Parathyroid adenoma (tissue), 2 donors: ENCODE measurements at regions not wholly inside any gene's neighbourhood (a gene's known extent, or its start where the extent isn't known, plus 50 kb on each side); places are given as distances from the start of the nearest gene placed in this dataset.

Experiments used
- H2AFZ ChIP-seq: fragments of 300-600 bp; sonication (generic); one replicate; pipeline ENCODE4 v1.7.0; 2017; ENCODE audit warnings: antibody characterized with exemption, mild to moderate bottlenecking
- H3K27ac ChIP-seq: fragments of 300-600 bp; sonication (generic); one replicate; pipeline ENCODE4 v1.7.0; 2017
- H3K27me3 ChIP-seq: fragments of 300-600 bp; sonication (generic); one replicate; pipeline ENCODE4 v1.7.0; 2017; ENCODE audit warnings: low read length; ENCODE audit not compliant: control insufficient read depth, insufficient read depth
- H3K36me3 ChIP-seq: fragments of 300-600 bp; sonication (generic); one replicate; pipeline ENCODE4 v1.7.0; 2017; ENCODE audit warnings: low read length; ENCODE audit not compliant: control insufficient read depth, insufficient read depth
- H3K4me1 ChIP-seq: fragments of 300-600 bp; sonication (generic); one replicate; pipeline ENCODE4 v1.7.0; 2017; ENCODE audit warnings: control low read depth
- H3K4me2 ChIP-seq: fragments of 300-600 bp; sonication (generic); one replicate; pipeline ENCODE4 v1.7.0; 2017; ENCODE audit warnings: low read length
- H3K4me3 ChIP-seq: fragments of 300-600 bp; sonication (generic); one replicate; pipeline ENCODE4 v1.7.0; 2017; ENCODE audit warnings: low read depth, low read length
- H3K79me2 ChIP-seq: fragments of 300-600 bp; sonication (generic); one replicate; pipeline ENCODE4 v1.7.0; 2017; ENCODE audit warnings: control low read depth
- H3K9ac ChIP-seq: fragments of 300-600 bp; sonication (generic); one replicate; pipeline ENCODE4 v1.7.0; 2017; ENCODE audit warnings: mild to moderate bottlenecking
- H3K9me3 ChIP-seq: fragments of 300-600 bp; sonication (generic); one replicate; pipeline ENCODE4 v1.7.0; 2017; ENCODE audit warnings: low read length; ENCODE audit not compliant: control insufficient read depth
- TF ChIP-seq, protein P1 (sequence below): fragments of 300-600 bp; sonication (generic); IDR thresholded peaks from one replicate; pipeline ENCODE4 v1.7.0; 2017; ENCODE audit warnings: antibody characterized with exemption, mild to moderate bottlenecking
- donor health status: primary hyperparathyroidism.

DNA sequence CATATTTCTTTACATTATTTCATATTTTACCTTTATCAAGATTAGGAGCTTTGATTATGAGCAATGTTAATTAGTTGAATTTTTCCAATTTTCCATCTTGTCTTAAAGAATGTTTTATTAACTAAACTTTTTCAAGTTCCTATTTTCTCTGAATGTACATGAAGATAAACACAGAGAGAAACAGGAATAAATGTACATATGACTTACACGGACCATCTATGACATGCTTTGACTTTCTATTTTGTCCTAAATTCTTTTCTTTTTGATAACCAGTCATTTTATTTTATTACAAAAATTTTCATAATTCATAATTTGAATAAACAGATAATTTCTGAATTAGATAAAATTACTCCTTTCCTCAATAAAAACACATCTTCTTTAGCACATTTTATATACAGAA, 1038.8 kb upstream of the ARRDC3 start:
- no peak overlapping the region for H3K9ac ChIP-seq

DNA sequence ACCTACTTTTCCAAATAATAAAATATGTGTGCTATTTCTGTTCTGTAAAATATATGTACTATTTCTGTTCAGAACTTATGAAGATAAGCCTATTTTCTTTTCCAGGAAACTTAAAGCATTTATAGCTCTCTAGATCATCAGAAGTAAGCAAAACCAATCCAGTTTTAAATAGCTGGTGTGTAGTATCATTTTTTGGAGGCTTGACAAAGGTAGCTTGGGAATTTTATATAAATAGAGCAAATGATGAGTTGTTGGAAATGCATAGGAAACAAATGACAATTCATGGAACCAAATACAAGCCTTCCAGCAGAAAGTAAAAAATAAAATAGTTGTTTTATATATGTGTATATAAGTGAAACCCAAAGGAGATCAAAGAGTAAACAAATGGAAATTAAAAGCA, 1038.1 kb upstream of the ARRDC3 start:
- Histone ChIP-seq H3K36me3 (no peaks in the 10 kb centered on the region), H3K4me3 (no peak overlapping the region), H3K4me1 (no peaks in the 10 kb centered on the region), H2AFZ (no peak overlapping the region), H3K79me2 (no peaks in the 10 kb centered on the region), H3K9me3 (no peaks in the 10 kb centered on the region), H3K9ac (no peak overlapping the region), H3K27me3 (no peaks in the 10 kb centered on the region), H3K27ac (no peak overlapping the region), H3K4me2 (no peak overlapping the region)
- TF ChIP-seq, protein P1, sequence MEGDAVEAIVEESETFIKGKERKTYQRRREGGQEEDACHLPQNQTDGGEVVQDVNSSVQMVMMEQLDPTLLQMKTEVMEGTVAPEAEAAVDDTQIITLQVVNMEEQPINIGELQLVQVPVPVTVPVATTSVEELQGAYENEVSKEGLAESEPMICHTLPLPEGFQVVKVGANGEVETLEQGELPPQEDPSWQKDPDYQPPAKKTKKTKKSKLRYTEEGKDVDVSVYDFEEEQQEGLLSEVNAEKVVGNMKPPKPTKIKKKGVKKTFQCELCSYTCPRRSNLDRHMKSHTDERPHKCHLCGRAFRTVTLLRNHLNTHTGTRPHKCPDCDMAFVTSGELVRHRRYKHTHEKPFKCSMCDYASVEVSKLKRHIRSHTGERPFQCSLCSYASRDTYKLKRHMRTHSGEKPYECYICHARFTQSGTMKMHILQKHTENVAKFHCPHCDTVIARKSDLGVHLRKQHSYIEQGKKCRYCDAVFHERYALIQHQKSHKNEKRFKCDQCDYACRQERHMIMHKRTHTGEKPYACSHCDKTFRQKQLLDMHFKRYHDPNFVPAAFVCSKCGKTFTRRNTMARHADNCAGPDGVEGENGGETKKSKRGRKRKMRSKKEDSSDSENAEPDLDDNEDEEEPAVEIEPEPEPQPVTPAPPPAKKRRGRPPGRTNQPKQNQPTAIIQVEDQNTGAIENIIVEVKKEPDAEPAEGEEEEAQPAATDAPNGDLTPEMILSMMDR: no peak

More for the DNA sequence above, 1038.8 kb upstream of the ARRDC3 start:
- H3K4me3 ChIP-seq: no peak overlapping the region
- no peaks in the 10 kb centered on the region for H3K4me1 ChIP-seq
- no peaks in the 10 kb centered on the region for H3K36me3 ChIP-seq
- no peaks in the 10 kb centered on the region for H3K9me3 ChIP-seq
- H3K27me3 ChIP-seq: no peaks in the 10 kb centered on the region
- no peak overlapping the region for H3K27ac ChIP-seq
- H3K4me2 ChIP-seq: no peak overlapping the region
- H2AFZ ChIP-seq: no peak overlapping the region
- H3K79me2 ChIP-seq: no peaks in the 10 kb centered on the region
- TF ChIP-seq, protein P1: no peak

DNA sequence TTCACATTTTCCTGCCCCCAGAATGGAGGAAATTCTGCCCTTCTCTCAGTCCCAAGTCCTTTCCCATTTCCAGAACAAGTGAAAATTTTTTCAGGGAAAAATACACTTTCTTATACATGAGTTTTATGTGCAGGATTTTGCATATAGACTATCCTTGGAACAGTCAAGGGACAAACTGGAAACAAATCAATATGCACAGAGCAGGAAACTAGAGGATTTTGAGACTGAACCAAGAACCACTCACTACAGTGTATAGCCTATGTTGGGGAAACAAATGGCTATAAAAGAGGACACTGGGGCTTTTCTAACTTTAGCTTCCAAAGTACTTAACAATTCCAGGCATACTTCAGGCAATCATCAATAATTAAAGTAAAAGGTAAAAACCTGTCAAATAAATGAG, 1036.1 kb upstream of the ARRDC3 start:
- H3K4me3 ChIP-seq: no peak overlapping the region
- H2AFZ ChIP-seq: no peak overlapping the region
- no peaks in the 10 kb centered on the region for H3K27me3 ChIP-seq
- H3K4me2 ChIP-seq: no peak overlapping the region
- no peaks in the 10 kb centered on the region for H3K9me3 ChIP-seq
- no peak overlapping the region for H3K27ac ChIP-seq
- H3K79me2 ChIP-seq: no peaks in the 10 kb centered on the region
- TF ChIP-seq, protein P1: no peak
- H3K4me1 ChIP-seq: no peaks in the 10 kb centered on the region
- H3K9ac ChIP-seq: no peak overlapping the region
- H3K36me3 ChIP-seq: no peaks in the 10 kb centered on the region

DNA sequence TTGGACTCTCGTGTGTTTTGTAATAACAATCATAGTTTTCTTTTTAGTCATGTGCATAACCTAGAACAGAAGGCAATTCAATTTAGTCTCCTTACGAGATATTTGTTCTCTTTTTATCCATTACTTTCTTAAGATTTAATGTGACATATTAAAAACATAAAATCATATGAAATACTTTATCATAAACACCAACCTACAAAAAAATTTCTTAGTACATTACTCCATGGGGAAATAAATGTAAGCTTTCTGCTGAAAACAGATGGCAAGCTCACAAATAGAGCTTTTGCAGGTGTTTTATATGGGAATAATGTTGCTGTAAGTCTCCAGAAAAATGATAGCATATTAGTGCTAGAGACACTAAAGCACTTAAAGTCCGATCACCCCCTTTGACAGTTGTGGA, 1035.2 kb upstream of the ARRDC3 start:
- TF ChIP-seq, protein P1: no peak
- no peaks in the 10 kb centered on the region for H3K79me2 ChIP-seq
- H3K4me1 ChIP-seq: no peaks in the 10 kb centered on the region
- no peak overlapping the region for H2AFZ ChIP-seq
- no peak overlapping the region for H3K27ac ChIP-seq
- no peak overlapping the region for H3K9ac ChIP-seq
- H3K4me3 ChIP-seq: no peak overlapping the region
- no peak overlapping the region for H3K4me2 ChIP-seq
- H3K27me3 ChIP-seq: no peaks in the 10 kb centered on the region
- no peaks in the 10 kb centered on the region for H3K9me3 ChIP-seq
- H3K36me3 ChIP-seq: no peaks in the 10 kb centered on the region

DNA sequence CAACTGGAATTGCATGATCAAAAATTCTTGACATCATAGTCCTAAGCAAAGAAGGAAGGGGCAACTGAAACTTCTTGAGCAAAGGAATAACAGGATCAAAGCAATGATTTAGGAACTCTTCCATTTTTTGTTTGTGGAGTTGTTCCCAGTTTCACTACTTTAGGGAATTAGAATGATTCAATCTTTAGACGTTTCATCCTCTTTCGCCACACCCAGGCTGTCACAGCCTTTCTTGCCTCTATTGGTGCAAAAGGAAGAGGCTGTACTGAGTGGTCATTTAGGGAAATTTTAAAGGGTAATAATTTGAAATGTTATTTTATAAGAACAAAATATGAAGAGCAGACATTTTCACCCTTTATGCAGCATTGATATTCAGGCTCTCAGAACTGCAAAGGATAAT, 1026.0 kb upstream of the ARRDC3 start:
- no peaks in the 10 kb centered on the region for H3K27me3 ChIP-seq
- no peaks in the 10 kb centered on the region for H3K36me3 ChIP-seq
- no peak overlapping the region for H3K27ac ChIP-seq
- TF ChIP-seq, protein P1: no peak
- H3K9ac ChIP-seq: no peak overlapping the region
- H3K4me3 ChIP-seq: no peak overlapping the region
- H3K4me2 ChIP-seq: no peak overlapping the region
- no peaks in the 10 kb centered on the region for H3K4me1 ChIP-seq
- H3K79me2 ChIP-seq: no peaks in the 10 kb centered on the region
- H3K9me3 ChIP-seq: no peaks in the 10 kb centered on the region
- no peak overlapping the region for H2AFZ ChIP-seq
